ENCODE measurements at regions not wholly inside any gene's neighbourhood (a gene's known extent, or its start where the extent isn't known, plus 50 kb on each side); places are given as distances from the start of the nearest gene placed in this dataset.

DNA sequence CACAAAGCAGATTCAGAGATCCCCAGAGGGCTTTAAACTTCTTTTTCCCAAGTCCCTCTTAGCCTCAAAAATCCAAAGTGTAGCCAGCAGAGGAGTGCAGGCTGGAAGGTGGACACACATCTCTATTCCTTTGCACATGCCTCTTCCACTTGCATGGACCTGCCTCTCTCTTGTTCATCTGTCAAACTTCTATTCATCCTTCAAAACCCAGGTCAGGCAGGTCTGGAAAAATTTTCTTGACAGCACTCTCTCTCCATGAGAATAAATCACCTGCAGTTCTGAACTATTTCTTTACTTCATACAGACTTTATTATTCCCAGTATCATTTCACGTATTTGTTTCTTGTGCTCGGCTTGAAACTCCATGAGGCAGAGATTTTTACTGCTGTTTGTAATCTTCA, 127.5 kb downstream of the SS18 start:
- DNase-seq: no peak

GRCh38 chr18:25962176-25962575, 128.2 kb downstream of the SS18 start:
- DNase-seq: no peak

- DNase-seq: no peak
Observed at GRCh38 chr18:25957017-25957416, 133.4 kb downstream of the SS18 start.

DNA sequence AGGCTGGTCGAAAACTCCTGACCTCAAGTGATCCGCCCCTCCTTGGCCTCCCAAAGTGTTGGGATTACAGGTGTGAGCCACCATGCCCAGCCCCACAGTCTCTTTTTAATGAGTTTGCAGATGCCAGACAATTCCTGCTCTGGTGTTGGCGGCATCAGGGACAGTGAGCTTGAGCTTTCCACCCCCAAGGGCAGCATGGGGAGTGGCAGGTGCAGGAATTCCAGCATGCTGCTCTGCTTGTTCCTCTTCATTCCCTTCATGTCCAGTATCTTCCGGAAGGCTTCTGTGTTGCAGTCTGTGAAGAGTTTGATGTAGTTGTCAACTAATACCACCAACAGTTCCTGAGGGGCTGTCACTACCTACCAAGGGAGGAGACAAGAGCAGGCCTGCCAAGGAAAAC, 137.3 kb downstream of the SS18 start:
- DNase-seq: no peak

- DNase-seq: no peak
Observed at GRCh38 chr18:25950321-25950720, 140.1 kb downstream of the SS18 start.

- no peak for DNase-seq
Observed at GRCh38 chr18:25946540-25946939, 143.9 kb downstream of the SS18 start.

- no peak for DNase-seq
Observed at GRCh38 chr18:25935356-25935755, 155.1 kb downstream of the SS18 start.

GRCh38 chr18:25931126-25931525, 159.3 kb downstream of the SS18 start:
- DNase-seq: no peak

- no peak for DNase-seq
Observed at GRCh38 chr18:25929787-25930186, 160.6 kb downstream of the SS18 start.

GRCh38 chr18:25927830-25928229, 162.6 kb downstream of the SS18 start:
- no peak for DNase-seq

GRCh38 chr18:25923193-25923592, 167.2 kb downstream of the SS18 start:
- no peak for DNase-seq

DNA sequence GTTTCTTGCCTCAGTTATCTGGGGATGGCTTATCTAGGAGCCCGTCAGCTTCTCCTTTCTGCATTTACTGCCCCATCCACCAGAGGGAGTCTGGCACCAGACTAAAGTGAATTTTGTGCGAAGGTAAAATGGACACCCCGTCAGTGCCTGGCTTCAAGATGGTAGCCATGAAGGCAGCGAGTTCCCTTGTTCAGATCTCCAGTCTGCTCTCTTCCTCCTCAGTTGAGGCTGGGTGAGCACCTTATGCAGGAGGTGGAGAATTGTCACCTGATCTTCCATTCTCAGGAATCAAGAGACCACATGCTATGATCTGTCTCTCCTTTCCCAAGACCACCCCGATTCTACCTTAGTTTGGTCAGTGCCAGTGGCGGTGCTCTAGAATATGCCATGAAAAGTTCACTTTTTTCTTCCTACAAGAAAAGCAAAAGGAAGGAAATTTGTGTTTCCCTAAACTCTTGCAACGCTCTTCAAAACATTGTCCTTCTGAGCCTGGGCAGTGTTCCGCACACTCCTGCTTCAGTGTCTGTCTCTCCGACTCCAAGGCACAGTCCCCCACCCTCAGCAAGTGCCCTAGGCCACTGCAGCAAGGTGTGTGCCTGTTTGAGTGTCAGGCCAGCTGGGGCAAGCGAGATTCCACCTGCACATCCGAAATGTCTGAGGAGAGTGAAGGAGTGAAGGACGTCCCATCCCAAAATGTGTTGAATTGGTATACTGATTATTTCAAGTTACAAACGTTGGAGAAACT, 168.6 kb downstream of the SS18 start:
- DNase-seq: peak; percentile 56 to 58

- no peak for DNase-seq
Observed at GRCh38 chr18:25915907-25916306, 174.5 kb downstream of the SS18 start.

DNA sequence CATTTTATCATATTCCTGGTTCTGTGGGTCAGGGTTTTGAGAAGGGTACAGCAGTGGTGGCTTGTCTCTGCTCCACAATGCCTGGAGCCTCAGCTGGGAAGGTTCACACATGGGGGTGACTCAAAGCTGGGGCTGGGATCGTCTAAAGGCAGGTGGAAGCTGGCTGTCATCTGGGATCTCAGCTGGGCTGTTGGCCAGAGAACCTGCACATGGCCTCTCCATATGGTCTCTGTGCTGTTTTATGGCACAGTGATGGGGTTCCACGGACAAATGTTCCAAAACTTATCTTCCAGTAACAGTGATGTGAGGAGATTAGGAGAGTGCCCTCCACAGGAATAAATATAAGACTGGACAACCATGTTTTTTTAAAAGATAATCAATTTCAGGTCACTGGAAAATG, 191.4 kb downstream of the SS18 start:
- no peak for DNase-seq

- no peak for DNase-seq
Observed at GRCh38 chr18:25896956-25897355, 193.5 kb downstream of the SS18 start.

DNA sequence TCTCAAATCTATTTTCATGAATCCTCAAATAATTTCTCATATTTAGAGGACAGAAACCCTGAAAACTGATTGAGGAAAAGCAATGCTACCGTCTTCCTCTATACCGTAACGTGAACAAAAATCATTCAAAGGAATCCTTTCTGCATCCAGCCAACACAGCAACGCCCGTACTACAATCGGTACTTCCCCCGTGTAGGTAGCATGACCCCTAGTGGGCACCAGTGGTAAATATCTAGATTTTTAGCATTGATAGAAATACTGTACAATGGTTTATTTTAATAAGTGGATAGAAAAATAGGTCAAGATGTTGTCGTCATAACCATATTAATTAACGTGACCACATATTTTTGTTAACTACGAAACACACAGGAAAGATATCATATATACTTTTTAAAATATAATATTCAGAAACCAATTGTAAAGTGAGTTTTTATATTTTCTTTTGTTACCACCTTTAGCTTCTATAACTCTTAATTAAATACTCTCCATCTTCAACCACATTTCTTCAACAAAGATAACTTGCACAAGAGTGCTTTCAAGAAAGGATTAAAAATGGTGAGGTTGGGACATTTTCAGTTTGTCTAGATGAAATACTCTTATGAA, 194.1 kb downstream of the SS18 start:
- DNase-seq: peak in 1 of 2 experiments; percentile 17

DNA sequence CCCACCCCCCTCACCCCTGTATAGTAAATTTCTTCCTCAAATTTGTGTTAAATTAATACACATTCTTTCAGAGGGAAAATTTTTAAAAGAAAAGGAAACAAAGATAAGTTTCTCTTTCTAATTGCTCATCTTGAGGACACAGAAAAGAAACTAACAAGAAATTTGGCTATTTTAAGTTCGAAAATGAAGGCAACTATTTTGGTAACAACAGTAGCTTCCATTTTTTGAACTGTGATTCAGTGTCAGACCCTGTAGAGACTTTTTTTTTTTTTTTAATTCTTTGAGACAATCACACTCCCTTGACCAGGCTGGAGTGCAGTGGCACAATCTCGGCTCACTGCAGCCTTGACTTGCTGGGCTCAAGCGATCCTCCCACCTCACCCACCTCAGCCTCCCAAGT, 194.9 kb downstream of the SS18 start:
- no peak for DNase-seq

DNA sequence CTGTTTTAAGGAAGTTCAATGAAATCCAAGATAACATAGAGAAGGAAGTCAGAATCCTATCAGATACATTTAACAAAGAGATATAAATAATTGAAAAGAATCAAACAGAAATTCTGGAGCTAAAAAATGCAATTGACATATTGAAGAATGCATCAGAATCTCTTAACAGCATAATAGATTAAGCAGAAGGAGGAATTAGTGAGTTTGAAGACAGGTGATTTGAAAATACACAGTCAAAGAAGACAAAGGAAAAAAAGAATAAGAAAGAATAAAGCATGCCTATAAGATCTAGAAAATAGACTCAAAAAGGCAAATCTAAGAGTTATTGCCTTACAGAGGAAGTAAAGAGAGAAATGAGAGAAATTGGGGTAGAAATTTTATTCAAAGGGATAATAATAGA, 204.1 kb downstream of the SS18 start:
- no peak for DNase-seq

GRCh38 chr18:25883091-25883490, 207.3 kb downstream of the SS18 start:
- DNase-seq: no peak

GRCh38 chr18:25881149-25881548, 209.3 kb downstream of the SS18 start:
- DNase-seq: no peak

- no peak for DNase-seq
Observed at GRCh38 chr18:25880441-25880840, 210.0 kb downstream of the SS18 start.

DNA sequence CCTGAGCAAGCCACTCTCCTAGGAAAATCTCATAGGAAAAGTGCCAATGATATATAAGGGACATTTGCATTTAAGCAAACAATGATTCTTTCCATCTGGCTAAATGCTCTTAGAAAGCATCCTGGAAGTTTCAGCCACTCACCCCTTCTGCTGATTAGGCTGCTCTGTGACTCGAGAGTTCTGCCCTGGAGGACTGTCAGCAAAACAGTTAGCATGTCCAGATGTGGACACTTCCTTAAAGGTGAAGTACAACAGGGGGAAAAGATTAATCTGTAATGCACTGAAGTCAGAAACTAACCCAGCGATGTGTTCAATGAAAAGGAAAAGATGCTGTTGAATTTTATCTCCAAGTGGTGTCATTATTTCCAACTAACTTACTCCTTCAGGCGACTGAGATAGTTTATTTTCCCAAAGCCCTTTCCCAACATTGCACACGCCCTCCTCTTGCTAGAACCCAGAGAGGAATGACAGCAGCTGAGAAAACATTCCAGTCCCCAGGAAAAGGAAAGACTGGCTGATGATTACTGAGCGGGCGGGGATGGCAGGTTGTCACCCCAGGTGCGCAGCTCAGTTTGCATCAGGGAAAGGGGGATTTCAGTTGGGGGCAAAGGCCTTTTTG, 214.0 kb downstream of the SS18 start:
- no peak for DNase-seq

GRCh38 chr18:25875551-25876240, 214.7 kb downstream of the SS18 start:
- DNase-seq: no peak

DNA sequence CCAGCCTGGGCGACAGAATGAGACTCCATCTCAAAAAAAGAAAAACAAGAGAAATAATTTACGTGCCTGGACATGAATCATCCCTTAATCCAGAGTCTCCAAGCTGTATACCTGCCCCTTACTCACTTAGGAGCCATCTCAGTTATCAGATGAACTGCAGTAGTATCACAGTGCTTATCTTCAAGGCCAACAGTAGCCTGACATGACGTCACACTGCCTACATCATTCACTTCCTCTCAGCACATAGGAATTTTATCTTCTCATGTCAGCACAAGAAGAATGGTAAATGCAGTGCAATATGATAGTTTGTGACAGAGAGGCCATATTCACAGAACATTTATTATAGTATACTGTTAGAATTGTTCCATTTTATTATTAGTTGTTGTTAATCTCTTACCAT, 216.6 kb downstream of the SS18 start:
- no peak for DNase-seq

Measured in activated T-cell treated with anti-CD3 and anti-CD28 coated beads, Interleukin-2, amount 50 U/mL, for 48 hours (primary cell).